Stimulated activated CD8-positive, alpha-beta memory T cell treated with anti-CD3 and anti-CD28 coated beads, Interleukin-15, amount 100 ng/mL, for 48 hours (primary cell): ENCODE measurements at regions not wholly inside any gene's neighbourhood (a gene's known extent, or its start where the extent isn't known, plus 50 kb on each side); places are given as distances from the start of the nearest gene placed in this dataset.

Experiments
- DNase-seq, 2 donors: peaks; one replicate each; pipeline ENCODE4 v3.0.0-alpha.2; 2020; ENCODE audit warnings: low read depth in 2 of 2

DNA sequence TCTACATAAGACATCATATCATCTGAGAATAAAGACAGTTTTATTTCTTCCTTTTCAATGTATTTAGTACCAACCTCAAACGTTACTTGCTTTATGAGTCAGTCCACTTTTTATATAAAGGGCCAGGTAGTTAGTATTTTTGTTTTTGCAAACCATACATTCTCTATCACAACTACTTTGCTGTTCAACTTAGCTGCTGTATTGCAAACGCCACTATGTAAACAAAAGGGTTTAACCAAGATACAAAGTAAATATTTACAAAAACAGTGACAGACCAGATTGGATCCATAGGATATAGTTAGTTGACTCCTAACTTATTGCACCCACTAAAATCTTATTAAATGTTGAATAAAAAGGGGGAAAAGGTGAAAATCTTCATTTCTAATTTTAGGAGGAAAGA lies 87.7 kb upstream of the FOXG1 start:
- DNase-seq = no peak

GRCh38 chr14:28681681-28682080 lies 84.9 kb upstream of the FOXG1 start:
- no peak for DNase-seq

DNA sequence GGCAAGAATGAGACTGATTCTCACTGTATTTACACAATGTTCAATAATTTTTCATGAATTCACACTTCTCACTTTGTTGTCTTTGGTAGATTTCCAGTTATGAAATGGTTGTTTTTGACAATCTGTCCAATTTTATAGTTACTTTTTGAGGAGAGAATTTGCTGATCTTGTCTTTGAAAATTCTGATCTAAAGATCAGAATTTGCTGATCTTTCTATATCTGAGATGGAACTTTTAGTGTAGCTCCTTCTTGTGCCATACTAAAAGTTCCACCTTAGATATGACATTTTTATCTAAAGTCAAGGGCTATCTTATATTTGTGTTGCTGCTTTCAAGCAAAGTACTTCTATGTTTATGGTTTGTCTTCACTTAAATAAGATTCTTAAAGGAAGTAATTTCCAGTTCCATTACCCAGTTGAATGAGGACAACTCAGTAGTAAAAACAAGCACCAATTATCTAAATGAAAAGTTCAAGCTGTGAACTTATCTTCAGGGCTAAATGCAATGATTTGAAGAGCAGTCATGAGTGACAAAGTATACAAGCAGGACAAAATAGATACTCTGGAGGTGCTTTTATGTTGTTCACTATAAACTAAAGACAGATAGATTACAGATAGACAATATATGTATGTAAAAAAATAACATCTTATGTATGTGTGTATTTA lies 76.4 kb upstream of the FOXG1 start:
- no peak for DNase-seq

DNA sequence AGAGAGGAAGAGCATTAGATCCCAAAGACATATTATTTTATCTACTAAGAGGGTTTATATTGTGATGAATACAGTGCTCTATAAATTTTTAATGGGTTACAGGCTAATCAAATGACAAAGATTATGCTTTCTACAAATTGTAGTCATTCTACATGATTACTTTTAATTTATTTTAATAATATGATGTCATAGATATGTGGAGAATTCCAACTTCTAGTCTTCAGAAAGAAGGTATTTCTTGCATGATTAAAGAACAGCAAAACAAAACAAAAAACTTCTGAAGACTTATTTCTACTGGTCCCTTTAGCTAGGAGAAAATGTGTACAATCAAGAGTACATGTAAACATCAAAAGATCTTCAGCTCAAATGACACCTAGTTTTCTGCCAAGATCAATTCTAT lies 71.5 kb upstream of the FOXG1 start:
- no peak for DNase-seq

DNA sequence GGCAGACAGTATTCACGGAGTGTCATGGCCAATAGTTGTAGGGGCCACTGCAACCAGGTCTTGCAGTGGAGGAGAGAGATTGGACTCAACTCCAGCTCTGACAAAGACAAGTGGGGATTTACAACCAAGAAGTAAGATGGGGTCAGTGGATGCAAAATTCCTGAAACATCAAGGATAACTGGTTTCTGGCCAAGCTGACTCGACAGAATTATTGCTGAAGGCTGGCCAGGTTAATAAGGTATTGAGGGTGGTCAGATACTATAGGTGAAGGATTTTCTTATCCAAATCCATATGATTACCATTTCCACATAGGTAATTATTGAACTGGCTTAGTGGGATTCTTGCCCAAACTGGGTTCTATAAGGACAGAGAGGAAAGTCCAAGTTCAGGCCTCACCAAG lies 64.9 kb upstream of the FOXG1 start:
- no peak for DNase-seq

DNA sequence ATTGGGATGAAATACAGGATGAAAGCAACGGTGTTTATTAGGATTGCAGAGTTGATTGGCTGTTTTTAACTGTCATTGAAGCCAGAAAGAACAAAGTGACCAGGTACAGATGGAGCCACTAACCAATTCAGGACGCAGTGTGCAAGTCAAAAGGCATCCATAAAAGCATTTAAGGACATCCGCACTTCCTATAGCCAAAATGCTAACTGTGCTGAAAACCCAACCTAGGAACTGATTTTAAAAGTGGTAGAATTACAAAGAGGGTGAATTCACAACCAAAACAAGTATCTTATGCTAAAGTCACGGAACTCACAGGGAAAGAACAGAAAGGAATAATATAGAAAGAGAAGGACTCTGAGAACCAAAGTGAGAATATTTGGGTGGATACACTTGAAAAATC lies 63.1 kb upstream of the FOXG1 start:
- no peak for DNase-seq

DNA sequence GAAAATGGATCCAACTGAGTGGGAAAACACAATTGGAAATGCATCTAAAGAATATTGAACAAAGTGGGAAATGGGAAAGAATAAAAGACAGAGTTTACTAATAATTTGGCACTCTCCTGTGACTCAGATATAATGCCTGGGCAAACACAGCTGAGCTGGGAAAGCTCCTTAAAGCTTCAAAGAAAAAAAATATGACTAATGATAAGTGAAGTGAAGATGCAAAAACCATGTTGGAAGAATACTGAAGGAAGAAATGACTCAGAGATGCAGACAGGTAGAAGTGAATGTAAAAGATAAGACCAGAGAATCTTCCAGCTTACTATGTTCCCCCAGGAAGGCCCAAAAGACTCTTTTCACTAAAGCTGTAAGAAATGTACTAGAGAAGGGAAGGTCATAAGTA lies 62.4 kb upstream of the FOXG1 start:
- DNase-seq = no peak

DNA sequence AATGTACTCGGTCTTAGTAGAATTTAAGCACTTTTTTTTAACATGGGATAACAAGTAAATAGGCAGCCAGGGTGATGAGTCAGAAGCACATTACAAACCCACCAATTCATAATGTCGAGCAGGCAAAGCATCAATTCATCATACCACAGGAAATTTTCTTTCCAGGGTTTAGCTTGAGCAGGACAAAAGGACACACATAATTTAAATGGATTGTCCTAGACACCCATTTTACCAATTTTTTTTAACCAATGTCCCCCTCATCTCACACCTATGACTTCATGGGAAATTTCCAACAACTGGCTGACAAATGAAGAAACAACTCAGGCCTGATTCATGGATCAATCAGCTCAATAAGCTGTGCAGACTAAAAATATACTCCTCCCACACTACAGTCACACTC lies 58.8 kb upstream of the FOXG1 start:
- no peak for DNase-seq

DNA sequence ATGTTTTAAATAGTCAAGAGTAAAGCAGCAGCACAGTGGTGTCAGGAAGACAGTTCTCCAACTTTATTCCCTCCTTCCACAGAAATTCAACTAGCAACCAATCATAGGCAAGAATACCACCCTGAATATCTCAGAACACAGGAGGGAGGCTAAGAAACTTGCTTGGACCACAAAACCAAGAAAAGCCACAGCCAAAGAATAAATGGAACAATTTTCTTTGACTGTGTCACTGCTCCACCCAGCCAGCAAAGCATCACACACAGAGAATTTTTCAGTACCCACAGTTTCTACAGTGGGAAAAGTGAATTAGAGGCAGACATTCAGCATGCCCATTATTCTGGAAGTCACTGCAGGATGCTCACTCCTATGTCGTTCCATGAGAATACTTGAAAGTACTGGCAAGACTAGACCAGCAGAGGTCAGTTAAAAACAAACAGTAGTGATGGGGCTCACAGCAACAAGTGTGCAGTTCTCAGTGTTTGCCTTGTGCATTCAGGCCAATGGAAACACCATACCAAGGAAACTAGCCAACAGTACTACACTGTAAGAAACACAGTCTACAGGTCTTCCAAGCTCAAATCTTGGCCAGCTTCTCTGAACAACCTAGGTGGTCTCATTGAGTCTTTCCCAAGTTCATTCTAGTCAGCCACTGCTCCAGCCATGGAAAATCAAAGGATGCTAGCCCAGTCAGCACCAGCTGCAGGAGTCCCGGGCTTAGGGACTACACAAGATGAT lies 56.8 kb upstream of the FOXG1 start:
- DNase-seq = no peak
